Cardiac muscle cell (in vitro differentiated cells and primary cell): ENCODE measurements at regions not wholly inside any gene's neighbourhood (a gene's known extent, or its start where the extent isn't known, plus 50 kb on each side); places are given as distances from the start of the nearest gene placed in this dataset.

Experiments
- DNase-seq, 2 donors: peaks; one replicate each; pipeline versions ENCODE4 v3.0.0 to v3.0.0-alpha.2; 2010 to 2017; ENCODE audit warnings: low read depth in 1 of 2, low spot score in 1 of 2
- H3K27ac ChIP-seq: fragments of 200-600 bp; sonication (generic); 2 replicates; pipeline ENCODE4 v1.5.1; 2016
- H3K27me3 ChIP-seq: fragments of 200-600 bp; sonication (generic); 2 replicates; pipeline ENCODE4 v1.6.0; 2016; ENCODE audit warnings: control low read depth
- H3K36me3 ChIP-seq: fragments of 200-600 bp; sonication (generic); 2 replicates; pipeline ENCODE4 v1.5.1; 2016; ENCODE audit warnings: control low read depth
- H3K4me1 ChIP-seq: fragments of 200-600 bp; sonication (generic); 2 replicates; pipeline ENCODE4 v1.8.1; 2017; ENCODE audit warnings: low read depth, mild to moderate bottlenecking, mixed run types
- H3K4me3 ChIP-seq: fragments of 200-600 bp; sonication (generic); 2 replicates; pipeline ENCODE4 v1.5.1; 2016; ENCODE audit warnings: mild to moderate bottlenecking
- H3K9me3 ChIP-seq: fragments of 200-600 bp; sonication (generic); 2 replicates; pipeline ENCODE4 v1.5.1; 2017; ENCODE audit warnings: low read depth, mild to moderate bottlenecking, control low read depth
- TF ChIP-seq, protein P1 (sequence below): IDR thresholded peaks from 2 replicates; pipeline ENCODE4 v1.5.1; 2012; ENCODE audit warnings: low read depth, mild to moderate bottlenecking, low read length

DNA sequence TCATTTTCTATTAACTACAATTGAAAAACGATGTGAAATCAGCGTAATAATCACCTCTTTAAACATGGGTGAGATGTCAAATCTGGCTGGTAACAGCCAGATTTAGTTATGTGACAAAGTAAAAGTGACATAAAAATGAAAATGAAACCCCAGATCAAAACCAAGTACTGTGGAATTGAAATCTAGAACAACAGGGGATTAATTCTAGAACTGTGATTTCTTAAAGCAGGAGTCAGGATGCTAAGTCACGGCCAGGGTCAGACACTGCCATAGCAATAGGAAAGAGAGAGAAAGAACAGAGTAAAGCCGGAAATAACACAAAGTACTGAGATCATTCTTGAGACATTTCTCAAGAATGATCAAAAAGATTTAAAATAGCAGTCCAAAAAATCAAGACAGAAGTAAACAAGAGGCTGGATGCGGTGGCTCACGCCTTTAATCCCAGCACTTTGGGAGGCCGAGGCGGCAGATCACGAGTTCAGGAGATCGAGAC is 1183.7 kb upstream of the NXPH2 start:
- no peak overlapping the region for H3K4me3 ChIP-seq
- H3K9me3 ChIP-seq = no peaks in the 10 kb centered on the region
- DNase-seq = no peak
- H3K27ac ChIP-seq = no peak overlapping the region
- no peaks in the 10 kb centered on the region for H3K36me3 ChIP-seq
- no peaks in the 10 kb centered on the region for H3K4me1 ChIP-seq
- TF ChIP-seq, protein P1, sequence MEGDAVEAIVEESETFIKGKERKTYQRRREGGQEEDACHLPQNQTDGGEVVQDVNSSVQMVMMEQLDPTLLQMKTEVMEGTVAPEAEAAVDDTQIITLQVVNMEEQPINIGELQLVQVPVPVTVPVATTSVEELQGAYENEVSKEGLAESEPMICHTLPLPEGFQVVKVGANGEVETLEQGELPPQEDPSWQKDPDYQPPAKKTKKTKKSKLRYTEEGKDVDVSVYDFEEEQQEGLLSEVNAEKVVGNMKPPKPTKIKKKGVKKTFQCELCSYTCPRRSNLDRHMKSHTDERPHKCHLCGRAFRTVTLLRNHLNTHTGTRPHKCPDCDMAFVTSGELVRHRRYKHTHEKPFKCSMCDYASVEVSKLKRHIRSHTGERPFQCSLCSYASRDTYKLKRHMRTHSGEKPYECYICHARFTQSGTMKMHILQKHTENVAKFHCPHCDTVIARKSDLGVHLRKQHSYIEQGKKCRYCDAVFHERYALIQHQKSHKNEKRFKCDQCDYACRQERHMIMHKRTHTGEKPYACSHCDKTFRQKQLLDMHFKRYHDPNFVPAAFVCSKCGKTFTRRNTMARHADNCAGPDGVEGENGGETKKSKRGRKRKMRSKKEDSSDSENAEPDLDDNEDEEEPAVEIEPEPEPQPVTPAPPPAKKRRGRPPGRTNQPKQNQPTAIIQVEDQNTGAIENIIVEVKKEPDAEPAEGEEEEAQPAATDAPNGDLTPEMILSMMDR = no peak
- no peaks in the 10 kb centered on the region for H3K27me3 ChIP-seq

DNA sequence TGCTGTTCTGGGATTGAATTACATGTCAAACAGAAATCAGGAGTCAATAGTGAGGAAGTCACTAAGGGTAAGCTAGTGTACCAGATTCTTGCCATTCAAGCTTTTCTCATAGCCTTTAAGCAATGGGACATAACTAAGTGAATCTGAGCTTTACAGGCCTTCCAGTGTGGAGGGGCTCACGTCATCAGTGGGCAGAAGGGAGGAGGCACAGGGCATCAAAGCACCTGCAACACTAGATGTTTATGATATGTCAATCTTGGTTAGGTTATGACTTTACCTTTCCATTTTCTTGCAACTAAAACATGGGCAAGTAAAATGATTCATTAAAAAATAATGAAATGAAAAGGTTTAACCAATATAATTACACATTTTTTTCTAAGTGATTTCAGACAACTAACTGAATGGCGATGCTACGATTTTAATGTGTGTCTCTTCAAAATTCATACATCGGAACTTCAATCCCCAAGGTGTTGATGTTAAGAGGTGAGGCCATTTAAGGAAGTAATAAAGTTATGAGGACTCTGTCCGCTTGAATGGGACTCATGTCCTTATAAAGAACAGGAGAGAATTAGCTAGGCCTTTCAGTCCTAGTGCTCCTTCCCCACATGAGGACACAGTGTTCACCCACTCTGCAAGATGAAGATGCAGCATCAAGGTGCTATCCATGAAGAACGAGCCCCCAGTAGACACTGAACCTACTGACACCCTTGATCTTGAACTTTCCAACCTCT is 1169.2 kb upstream of the NXPH2 start:
- H3K4me3 ChIP-seq = no peak overlapping the region
- no peaks in the 10 kb centered on the region for H3K4me1 ChIP-seq
- no peaks in the 10 kb centered on the region for H3K27me3 ChIP-seq
- no peak for DNase-seq
- no peak overlapping the region for H3K27ac ChIP-seq
- H3K9me3 ChIP-seq = no peaks in the 10 kb centered on the region
- H3K36me3 ChIP-seq = no peaks in the 10 kb centered on the region
- TF ChIP-seq, protein P1 = no peak

DNA sequence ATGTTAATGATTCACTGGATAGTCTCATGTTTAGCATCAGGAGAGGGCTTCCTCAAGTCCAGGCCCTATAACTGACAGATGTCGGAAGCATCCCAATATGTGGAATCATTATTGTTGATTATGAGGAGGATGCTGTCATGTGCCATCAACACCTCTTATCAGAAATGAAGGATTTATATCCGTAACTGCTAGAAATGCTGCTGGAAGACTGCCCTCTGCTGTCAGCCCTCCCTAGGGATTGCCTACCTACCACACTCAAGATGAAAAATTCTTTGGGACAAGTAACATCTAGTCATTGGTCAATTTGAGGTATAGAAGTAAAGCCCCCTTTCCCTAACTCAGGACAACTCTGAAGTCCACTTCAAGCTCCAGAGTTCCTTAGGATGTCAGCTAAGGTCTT is 1166.5 kb upstream of the NXPH2 start:
- no peaks in the 10 kb centered on the region for H3K4me1 ChIP-seq
- DNase-seq = no peak
- H3K27ac ChIP-seq = no peak overlapping the region
- TF ChIP-seq, protein P1 = no peak
- H3K4me3 ChIP-seq = no peak overlapping the region
- H3K36me3 ChIP-seq = no peaks in the 10 kb centered on the region
- no peaks in the 10 kb centered on the region for H3K27me3 ChIP-seq
- H3K9me3 ChIP-seq = no peaks in the 10 kb centered on the region

DNA sequence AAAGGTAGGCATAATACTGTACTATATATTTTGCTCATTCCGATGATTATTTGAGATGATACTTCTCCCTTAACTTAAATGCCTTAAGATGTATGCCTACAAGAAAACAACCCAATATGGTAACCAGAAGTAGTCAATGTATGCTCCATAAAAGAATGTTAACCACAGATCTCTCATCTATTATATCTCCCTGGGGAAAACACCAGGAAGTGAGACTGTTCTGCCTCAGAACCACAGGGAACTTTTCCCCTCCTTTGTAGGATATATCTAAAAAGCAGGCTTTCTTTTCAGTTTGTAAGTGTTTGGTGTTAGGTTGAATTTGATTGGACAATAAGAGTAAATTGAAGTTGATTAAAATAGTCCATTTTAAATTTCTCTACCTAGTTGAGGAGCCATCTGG is 1160.5 kb upstream of the NXPH2 start:
- DNase-seq = no peak
- TF ChIP-seq, protein P1 = no peak
- Histone ChIP-seq H3K36me3 (no peaks in the 10 kb centered on the region), H3K27me3 (no peaks in the 10 kb centered on the region), H3K4me3 (no peak overlapping the region), H3K9me3 (no peaks in the 10 kb centered on the region), H3K4me1 (no peaks in the 10 kb centered on the region), H3K27ac (no peak overlapping the region)

DNA sequence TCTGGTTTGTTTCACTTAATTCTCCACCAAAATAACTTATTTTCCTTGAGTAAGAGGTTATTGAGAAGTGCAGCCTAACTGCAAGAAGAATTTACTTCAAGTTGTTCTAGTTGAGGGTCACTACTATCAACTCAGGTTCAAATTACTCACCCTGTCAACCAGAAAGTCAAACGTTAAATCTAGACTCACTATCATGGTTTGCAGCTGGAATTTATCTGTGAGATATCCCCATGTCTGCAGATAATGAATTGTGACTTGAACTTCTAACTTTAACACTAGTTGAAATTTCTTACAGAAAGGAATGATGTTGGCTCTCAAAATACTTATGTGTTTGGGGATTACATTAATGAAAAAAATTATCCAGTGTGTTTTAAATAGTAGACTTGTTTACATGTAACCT is 1145.7 kb upstream of the NXPH2 start:
- H3K4me1 ChIP-seq = peaks cover 15% of the 10 kb centered on the region
- no peaks in the 10 kb centered on the region for H3K9me3 ChIP-seq
- peak overlapping the region; percentile 24 for H3K27ac ChIP-seq
- no peak overlapping the region for H3K4me3 ChIP-seq
- H3K27me3 ChIP-seq = no peaks in the 10 kb centered on the region
- no peaks in the 10 kb centered on the region for H3K36me3 ChIP-seq
- TF ChIP-seq, protein P1 = no peak
- DNase-seq = no peak
